ENCODE measurements at regions not wholly inside any gene's neighbourhood (a gene's known extent, or its start where the extent isn't known, plus 50 kb on each side); places are given as distances from the start of the nearest gene placed in this dataset.

GRCh38 chr14:44654591-44654990 is 147.5 kb upstream of the FSCB start:
- Histone ChIP-seq H3K4me3 (ENCODE audit: low read length in 2 of 2) (no peak overlapping the region), H3K27ac (ENCODE audit: low read depth in 1 of 2, low read length in 1 of 2) (no peak overlapping the region), H3K4me1 (ENCODE audit: control insufficient read depth in 2 of 2, insufficient read depth in 2 of 2, low read length in 2 of 2) (no peaks in the 10 kb centered on the region), H3K9me3 (ENCODE audit: control insufficient read depth in 2 of 2, insufficient read depth in 1 of 2, low read length in 1 of 2) (no peaks in the 10 kb centered on the region), H3K36me3 (ENCODE audit: control insufficient read depth in 2 of 2, insufficient read depth in 2 of 2, low read length in 1 of 2) (no peaks in the 10 kb centered on the region), H3K27me3 (ENCODE audit: control insufficient read depth in 2 of 2, insufficient read depth in 1 of 2, low read length in 1 of 2) (no peaks in the 10 kb centered on the region)
- DNase-seq (ENCODE audit: low read depth in 6 of 9, low spot score in 9 of 9): no peak
- 94% methylated on average over 2 of the region's 2 CpGs for WGBS

GRCh38 chr14:44653641-44654040 is 146.6 kb upstream of the FSCB start:
- Histone ChIP-seq H3K9me3 (ENCODE audit: control insufficient read depth in 2 of 2, insufficient read depth in 1 of 2, low read length in 1 of 2) (no peaks in the 10 kb centered on the region), H3K36me3 (ENCODE audit: control insufficient read depth in 2 of 2, insufficient read depth in 2 of 2, low read length in 1 of 2) (no peaks in the 10 kb centered on the region), H3K4me1 (ENCODE audit: control insufficient read depth in 2 of 2, insufficient read depth in 2 of 2, low read length in 2 of 2) (no peaks in the 10 kb centered on the region), H3K27me3 (ENCODE audit: control insufficient read depth in 2 of 2, insufficient read depth in 1 of 2, low read length in 1 of 2) (no peaks in the 10 kb centered on the region), H3K27ac (ENCODE audit: low read depth in 1 of 2, low read length in 1 of 2) (no peak overlapping the region), H3K4me3 (ENCODE audit: low read length in 2 of 2) (no peak overlapping the region)
- WGBS: 91% methylated on average over 3 of the region's 3 CpGs
- no peak for DNase-seq (ENCODE audit: low read depth in 6 of 9, low spot score in 9 of 9)

GRCh38 chr14:44652640-44653039 is 145.6 kb upstream of the FSCB start:
- H3K36me3 ChIP-seq (ENCODE audit: control insufficient read depth in 2 of 2, insufficient read depth in 2 of 2, low read length in 1 of 2): no peaks in the 10 kb centered on the region
- H3K27me3 ChIP-seq (ENCODE audit: control insufficient read depth in 2 of 2, insufficient read depth in 1 of 2, low read length in 1 of 2): no peaks in the 10 kb centered on the region
- no peak overlapping the region for H3K4me3 ChIP-seq (ENCODE audit: low read length in 2 of 2)
- 84% methylated on average over 2 of the region's 2 CpGs for WGBS
- no peak for DNase-seq (ENCODE audit: low read depth in 6 of 9, low spot score in 9 of 9)
- no peaks in the 10 kb centered on the region for H3K9me3 ChIP-seq (ENCODE audit: control insufficient read depth in 2 of 2, insufficient read depth in 1 of 2, low read length in 1 of 2)
- no peak overlapping the region for H3K27ac ChIP-seq (ENCODE audit: low read depth in 1 of 2, low read length in 1 of 2)
- no peaks in the 10 kb centered on the region for H3K4me1 ChIP-seq (ENCODE audit: control insufficient read depth in 2 of 2, insufficient read depth in 2 of 2, low read length in 2 of 2)

- 97% methylated on average over 1 of the region's 1 CpG for WGBS
- Histone ChIP-seq H3K27me3 (ENCODE audit: control insufficient read depth in 2 of 2, insufficient read depth in 1 of 2, low read length in 1 of 2) (no peaks in the 10 kb centered on the region), H3K4me3 (ENCODE audit: low read length in 2 of 2) (no peak overlapping the region), H3K4me1 (ENCODE audit: control insufficient read depth in 2 of 2, insufficient read depth in 2 of 2, low read length in 2 of 2) (no peaks in the 10 kb centered on the region), H3K36me3 (ENCODE audit: control insufficient read depth in 2 of 2, insufficient read depth in 2 of 2, low read length in 1 of 2) (no peaks in the 10 kb centered on the region), H3K9me3 (ENCODE audit: control insufficient read depth in 2 of 2, insufficient read depth in 1 of 2, low read length in 1 of 2) (no peaks in the 10 kb centered on the region), H3K27ac (ENCODE audit: low read depth in 1 of 2, low read length in 1 of 2) (no peak overlapping the region)
- DNase-seq (ENCODE audit: low read depth in 6 of 9, low spot score in 9 of 9): no peak
These were observed 142.0 kb upstream of the FSCB start for GRCh38 chr14:44649061-44649460.

GRCh38 chr14:44640416-44640815 is 133.3 kb upstream of the FSCB start:
- 95% methylated on average over 2 of the region's 2 CpGs for WGBS
- Histone ChIP-seq H3K27me3 (ENCODE audit: control insufficient read depth in 2 of 2, insufficient read depth in 1 of 2, low read length in 1 of 2) (no peaks in the 10 kb centered on the region), H3K27ac (ENCODE audit: low read depth in 1 of 2, low read length in 1 of 2) (no peak overlapping the region), H3K36me3 (ENCODE audit: control insufficient read depth in 2 of 2, insufficient read depth in 2 of 2, low read length in 1 of 2) (no peaks in the 10 kb centered on the region), H3K4me1 (ENCODE audit: control insufficient read depth in 2 of 2, insufficient read depth in 2 of 2, low read length in 2 of 2) (no peaks in the 10 kb centered on the region), H3K9me3 (ENCODE audit: control insufficient read depth in 2 of 2, insufficient read depth in 1 of 2, low read length in 1 of 2) (no peaks in the 10 kb centered on the region), H3K4me3 (ENCODE audit: low read length in 2 of 2) (no peak overlapping the region)
- no peak for DNase-seq (ENCODE audit: low read depth in 6 of 9, low spot score in 9 of 9)

GRCh38 chr14:44639781-44640385 is 132.8 kb upstream of the FSCB start:
- Histone ChIP-seq H3K9me3 (ENCODE audit: control insufficient read depth in 2 of 2, insufficient read depth in 1 of 2, low read length in 1 of 2) (no peaks in the 10 kb centered on the region), H3K4me1 (ENCODE audit: control insufficient read depth in 2 of 2, insufficient read depth in 2 of 2, low read length in 2 of 2) (no peaks in the 10 kb centered on the region), H3K27me3 (ENCODE audit: control insufficient read depth in 2 of 2, insufficient read depth in 1 of 2, low read length in 1 of 2) (no peaks in the 10 kb centered on the region), H3K27ac (ENCODE audit: low read depth in 1 of 2, low read length in 1 of 2) (no peak overlapping the region), H3K4me3 (ENCODE audit: low read length in 2 of 2) (no peak overlapping the region), H3K36me3 (ENCODE audit: control insufficient read depth in 2 of 2, insufficient read depth in 2 of 2, low read length in 1 of 2) (no peaks in the 10 kb centered on the region)
- 76% methylated on average over 5 of the region's 5 CpGs for WGBS
- DNase-seq (ENCODE audit: low read depth in 6 of 9, low spot score in 9 of 9): no peak

- no peak for DNase-seq (ENCODE audit: low read depth in 6 of 9, low spot score in 9 of 9)
- H3K9me3 ChIP-seq (ENCODE audit: control insufficient read depth in 2 of 2, insufficient read depth in 1 of 2, low read length in 1 of 2): no peaks in the 10 kb centered on the region
- WGBS: 82% methylated on average over 4 of the region's 4 CpGs
These were observed 127.6 kb upstream of the FSCB start for GRCh38 chr14:44634692-44635091.

GRCh38 chr14:44626423-44626822 is 119.3 kb upstream of the FSCB start:
- Histone ChIP-seq H3K4me3 (ENCODE audit: low read length in 2 of 2) (no peak overlapping the region), H3K9me3 (ENCODE audit: control insufficient read depth in 2 of 2, insufficient read depth in 1 of 2, low read length in 1 of 2) (no peaks in the 10 kb centered on the region), H3K27me3 (ENCODE audit: control insufficient read depth in 2 of 2, insufficient read depth in 1 of 2, low read length in 1 of 2) (no peaks in the 10 kb centered on the region), H3K27ac (ENCODE audit: low read depth in 1 of 2, low read length in 1 of 2) (no peak overlapping the region), H3K4me1 (ENCODE audit: control insufficient read depth in 2 of 2, insufficient read depth in 2 of 2, low read length in 2 of 2) (no peaks in the 10 kb centered on the region), H3K36me3 (ENCODE audit: control insufficient read depth in 2 of 2, insufficient read depth in 2 of 2, low read length in 1 of 2) (no peaks in the 10 kb centered on the region)
- 93% methylated on average over 2 of the region's 2 CpGs for WGBS
- DNase-seq (ENCODE audit: low read depth in 6 of 9, low spot score in 9 of 9): no peak

More at GRCh38 chr14:44634692-44635091, 127.6 kb upstream of the FSCB start:
- Histone ChIP-seq H3K27ac (ENCODE audit: low read depth in 1 of 2, low read length in 1 of 2) (no peak overlapping the region), H3K36me3 (ENCODE audit: control insufficient read depth in 2 of 2, insufficient read depth in 2 of 2, low read length in 1 of 2) (no peaks in the 10 kb centered on the region), H3K4me3 (ENCODE audit: low read length in 2 of 2) (no peak overlapping the region), H3K4me1 (ENCODE audit: control insufficient read depth in 2 of 2, insufficient read depth in 2 of 2, low read length in 2 of 2) (no peaks in the 10 kb centered on the region), H3K27me3 (ENCODE audit: control insufficient read depth in 2 of 2, insufficient read depth in 1 of 2, low read length in 1 of 2) (no peaks in the 10 kb centered on the region)

GRCh38 chr14:44625098-44625497 is 118.0 kb upstream of the FSCB start:
- Histone ChIP-seq H3K9me3 (ENCODE audit: control insufficient read depth in 2 of 2, insufficient read depth in 1 of 2, low read length in 1 of 2) (no peaks in the 10 kb centered on the region), H3K36me3 (ENCODE audit: control insufficient read depth in 2 of 2, insufficient read depth in 2 of 2, low read length in 1 of 2) (no peaks in the 10 kb centered on the region), H3K27me3 (ENCODE audit: control insufficient read depth in 2 of 2, insufficient read depth in 1 of 2, low read length in 1 of 2) (no peaks in the 10 kb centered on the region), H3K4me3 (ENCODE audit: low read length in 2 of 2) (no peak overlapping the region), H3K27ac (ENCODE audit: low read depth in 1 of 2, low read length in 1 of 2) (no peak overlapping the region), H3K4me1 (ENCODE audit: control insufficient read depth in 2 of 2, insufficient read depth in 2 of 2, low read length in 2 of 2) (no peaks in the 10 kb centered on the region)
- DNase-seq (ENCODE audit: low read depth in 6 of 9, low spot score in 9 of 9): no peak
- WGBS: 89% methylated on average over 1 of the region's 1 CpG
